RPMI7951 (cell line): ENCODE measurements at regions not wholly inside any gene's neighbourhood (a gene's known extent, or its start where the extent isn't known, plus 50 kb on each side); places are given as distances from the start of the nearest gene placed in this dataset.
A peak's percentile ranks its signal among the peaks of the same experiment; 100 is the strongest.
"Not testable (repeated sequence)": the region's sequence is repeated elsewhere in the genome, so short reads cannot be mapped to it uniquely, and the experiment has no call there.

Source experiments
- DNase-seq: peaks from one replicate; pipeline ENCODE4 v3.0.0-alpha.2; 2012; ENCODE audit warnings: low read depth

DNA sequence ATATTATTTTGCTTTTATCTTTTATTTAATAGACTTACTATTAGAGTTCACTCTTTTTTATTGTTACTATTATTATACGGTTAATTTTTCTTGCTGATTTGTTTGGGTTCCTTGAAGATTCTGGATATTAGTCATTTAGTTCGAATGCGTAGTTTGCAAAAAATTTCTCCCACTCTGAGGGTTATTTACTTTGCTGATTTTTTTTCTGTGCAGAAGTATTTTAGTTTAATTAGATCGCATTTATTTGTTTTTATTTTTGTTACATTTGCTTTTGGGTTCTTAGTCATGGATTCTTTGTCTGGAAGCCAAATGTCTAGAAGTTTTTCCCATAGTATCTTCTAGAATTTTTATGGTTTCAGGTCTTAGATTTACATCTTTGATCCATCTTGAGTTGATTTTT is 585.2 kb downstream of the CPS1 start:
- DNase-seq: no peak

DNA sequence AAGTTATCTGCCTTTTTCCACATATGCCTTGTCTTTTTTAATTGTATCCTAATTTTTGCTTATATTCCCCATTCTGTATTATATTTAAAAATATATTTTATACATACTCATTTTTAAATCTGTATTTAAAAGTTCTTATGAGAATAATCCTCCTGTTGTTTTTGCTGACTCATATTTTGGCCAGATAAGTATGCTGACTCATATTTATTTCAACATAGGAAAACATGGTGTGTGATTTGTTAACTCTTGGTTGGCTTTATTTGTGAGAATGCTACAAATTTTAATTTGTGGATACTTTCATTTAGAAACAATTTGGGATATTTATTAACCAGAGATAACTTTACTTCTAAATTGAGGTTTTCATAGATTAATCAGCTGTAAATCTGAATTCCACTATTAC is 587.7 kb downstream of the CPS1 start:
- DNase-seq: peak; percentile 4

DNA sequence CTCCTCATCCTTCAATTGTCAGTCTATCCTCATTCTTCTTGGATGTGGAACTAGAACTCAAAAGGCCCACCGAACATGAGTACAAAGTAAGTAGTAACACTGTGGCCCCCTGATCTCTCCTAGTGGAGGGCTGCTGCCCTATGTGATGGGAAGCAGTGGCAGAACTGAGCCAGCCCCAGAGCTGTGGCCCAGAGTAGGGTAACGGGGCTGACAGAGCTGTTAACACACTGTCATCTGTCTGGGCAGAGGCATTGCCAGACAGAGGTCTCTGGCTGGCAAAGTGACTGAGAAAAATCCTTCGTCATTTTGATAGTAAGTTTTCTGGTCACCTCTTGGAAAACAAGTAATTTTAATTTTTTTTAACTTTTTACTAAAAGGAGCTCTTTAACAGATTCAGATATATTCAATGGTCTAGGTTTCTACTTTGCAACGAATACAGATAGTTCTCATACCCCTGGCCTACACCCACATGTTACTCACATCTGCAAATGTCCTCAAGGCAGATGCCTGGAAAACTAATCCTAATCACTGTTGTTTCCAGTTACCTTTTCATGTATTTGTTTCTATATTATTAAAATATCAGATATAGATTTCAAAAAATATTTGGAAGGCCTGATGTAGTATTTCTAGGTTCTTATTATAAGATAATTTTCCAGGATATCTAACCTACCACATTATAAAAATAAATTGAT is 588.7 kb downstream of the CPS1 start:
- DNase-seq: no peak

- no peak for DNase-seq
These were observed 593.3 kb downstream of the CPS1 start for GRCh38 chr2:211149731-211150130.

GRCh38 chr2:211157211-211157610 is 600.8 kb downstream of the CPS1 start:
- no peak for DNase-seq

- peak; percentile 55 for DNase-seq
These were observed 601.6 kb downstream of the CPS1 start for GRCh38 chr2:211157856-211158463.

- no peak for DNase-seq
These were observed 603.6 kb downstream of the CPS1 start for GRCh38 chr2:211159972-211160371.

DNA sequence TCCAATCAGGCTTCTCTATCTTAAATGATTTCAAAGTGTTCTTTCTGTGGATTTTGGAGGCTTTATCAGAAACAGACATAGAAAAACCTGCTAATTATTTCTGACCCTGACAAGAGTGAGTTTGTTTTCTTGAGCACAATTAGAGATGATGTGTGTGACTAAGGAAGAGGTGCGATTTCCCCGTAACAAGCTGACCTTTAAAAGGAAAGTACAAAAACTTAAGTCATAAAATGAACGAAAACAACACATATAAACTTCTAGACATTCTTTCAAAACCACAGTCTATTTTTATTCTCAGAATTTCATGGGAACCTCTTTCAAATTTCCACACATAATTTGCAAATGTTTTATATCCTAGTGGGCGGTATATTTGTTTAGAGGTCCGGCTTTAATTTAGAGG is 604.8 kb downstream of the CPS1 start:
- no peak for DNase-seq

DNA sequence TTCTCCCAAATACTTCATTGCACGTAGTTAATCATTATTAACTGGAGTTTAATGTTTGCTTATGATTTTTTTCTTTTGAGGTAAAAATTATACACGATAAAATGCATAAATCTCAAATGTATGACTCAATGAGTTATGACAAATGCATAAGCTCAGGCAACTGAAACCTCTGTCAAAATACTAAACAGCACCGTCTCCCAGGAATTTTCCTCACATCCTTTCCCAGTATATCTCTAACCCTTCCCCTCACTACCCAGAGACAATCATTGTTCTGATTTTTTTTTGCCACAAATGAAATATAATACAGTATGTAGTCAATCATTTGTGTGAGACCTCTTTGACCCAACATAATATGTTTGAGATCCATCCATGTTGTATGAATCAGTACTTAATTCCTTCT is 606.5 kb downstream of the CPS1 start:
- DNase-seq: no peak

- DNase-seq: no peak
These were observed 614.4 kb downstream of the CPS1 start for GRCh38 chr2:211170843-211171242.

DNA sequence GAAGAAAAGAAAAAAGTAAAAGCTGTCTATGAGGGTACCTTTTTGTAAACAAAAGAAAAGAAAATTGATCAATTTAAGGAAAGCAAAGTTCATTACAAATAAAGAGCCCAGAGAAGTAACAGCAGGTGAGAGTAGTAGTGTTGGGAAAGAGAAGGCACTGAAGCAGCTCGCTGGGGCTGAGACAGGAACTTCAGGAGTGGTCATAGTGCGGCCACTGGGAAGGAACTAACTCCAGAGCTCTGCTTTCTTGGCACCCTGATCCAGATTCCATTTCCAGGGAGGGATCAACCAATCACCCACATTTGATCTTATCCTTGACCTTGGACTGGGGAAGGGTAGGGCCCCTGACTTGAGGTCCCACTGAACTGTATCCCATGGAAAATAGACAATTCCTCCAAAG is 617.6 kb downstream of the CPS1 start:
- DNase-seq: no peak

- no peak for DNase-seq
These were observed 618.2 kb downstream of the CPS1 start for GRCh38 chr2:211174631-211175030.

GRCh38 chr2:211175956-211176355 is 619.6 kb downstream of the CPS1 start:
- DNase-seq: no peak

- DNase-seq: no peak
These were observed 620.2 kb downstream of the CPS1 start for GRCh38 chr2:211176514-211177141.

- no peak for DNase-seq
These were observed 625.2 kb downstream of the CPS1 start for GRCh38 chr2:211181626-211182025.

DNA sequence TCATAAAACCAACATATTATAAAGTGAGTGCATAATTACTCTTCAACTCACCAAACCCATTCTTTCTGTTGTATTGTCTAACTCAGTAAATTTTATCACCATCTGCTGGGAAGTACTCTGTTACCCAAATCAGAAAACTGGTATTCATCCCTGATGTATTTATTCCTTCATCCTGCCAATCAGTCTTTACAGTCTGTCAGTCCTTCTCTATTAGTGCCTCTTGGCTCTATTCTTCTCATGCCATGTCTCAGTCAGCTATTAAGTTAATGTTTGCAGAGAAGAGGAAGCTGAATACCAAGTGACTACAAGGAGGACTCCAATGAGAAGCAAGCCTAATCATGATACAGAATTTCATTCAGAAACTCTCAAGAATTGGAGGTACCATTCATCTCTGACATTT is 631.2 kb downstream of the CPS1 start:
- DNase-seq: no peak

DNA sequence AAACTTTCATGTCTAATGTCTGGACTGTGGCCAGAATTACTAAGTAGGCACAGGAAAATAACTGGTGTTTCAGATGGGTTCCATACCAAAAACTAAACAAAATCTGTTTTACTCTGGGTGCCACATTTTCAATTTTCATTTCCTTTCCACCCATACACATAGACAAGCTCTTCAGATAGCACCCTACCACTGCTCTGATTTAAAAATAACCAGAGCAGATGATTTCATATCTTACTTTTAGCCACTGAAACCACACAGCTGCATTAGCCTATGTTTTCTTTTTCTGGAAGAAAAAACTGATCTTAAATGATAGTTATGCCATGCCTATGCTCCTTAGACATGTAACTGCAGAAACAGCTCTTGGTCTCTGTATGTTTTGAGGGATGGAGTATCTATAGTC is 647.6 kb downstream of the CPS1 start:
- no peak for DNase-seq

GRCh38 chr2:211204456-211204855 is 648.1 kb downstream of the CPS1 start:
- no peak for DNase-seq

DNA sequence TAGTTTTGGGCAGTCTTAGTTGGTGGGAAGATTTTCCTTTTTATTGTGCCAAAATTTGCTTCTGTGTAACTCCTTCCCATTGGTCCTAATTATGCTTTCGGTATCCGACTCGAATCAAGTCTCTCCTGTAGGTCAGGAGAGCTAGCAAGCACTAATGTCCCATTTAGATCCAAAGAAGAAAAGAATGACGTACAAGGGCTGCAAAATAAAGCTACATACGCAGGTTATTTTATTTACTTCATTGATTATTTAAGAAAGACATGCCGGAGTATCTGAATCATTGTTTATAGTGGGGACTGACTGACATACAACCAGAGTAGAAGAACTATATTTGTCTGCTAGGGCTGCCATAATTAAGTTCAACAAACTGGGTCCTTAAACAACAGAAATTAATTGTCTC is 648.5 kb downstream of the CPS1 start:
- DNase-seq: no peak

DNA sequence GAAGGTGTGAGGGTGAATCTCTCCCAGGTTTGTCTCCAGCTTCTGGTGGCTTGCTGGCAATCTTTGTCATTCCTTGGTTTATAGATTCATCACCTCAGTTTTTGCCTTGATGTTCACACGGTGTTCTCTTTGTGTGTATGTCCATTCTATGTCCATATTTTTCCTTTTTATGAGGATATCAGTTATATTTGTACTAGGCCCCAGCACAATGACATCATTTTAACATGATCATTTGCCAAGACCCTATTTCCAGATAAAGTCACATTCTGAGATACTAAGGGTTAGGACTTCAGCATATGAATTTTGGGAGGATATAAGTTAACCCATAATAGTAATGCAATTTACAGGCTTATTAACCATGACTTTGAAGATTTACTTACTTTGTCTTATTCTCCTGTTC is 649.0 kb downstream of the CPS1 start:
- DNase-seq: no peak

GRCh38 chr2:211205836-211206235 is 649.4 kb downstream of the CPS1 start:
- no peak for DNase-seq

- no peak for DNase-seq
These were observed 659.8 kb downstream of the CPS1 start for GRCh38 chr2:211216221-211216620.

GRCh38 chr2:211219548-211219947 is 663.1 kb downstream of the CPS1 start:
- not testable (repeated sequence) for DNase-seq
